HepG2 (cell line): ENCODE measurements at regions not wholly inside any gene's neighbourhood (a gene's known extent, or its start where the extent isn't known, plus 50 kb on each side); places are given as distances from the start of the nearest gene placed in this dataset.

ENCODE experiments used
- ATAC-seq: fragments of 200-7000 bp; cut with Tn5 transposase; 3 replicates; pipeline ENCODE4 v1.9.1; 2020; ENCODE audit warnings: mild to moderate bottlenecking, moderate library complexity
- BruUV-seq: library from RNA; stranded (reverse); fragments of 400-500 nt; replicated peaks from 2 replicates; lab custom pipeline; 2021; lab: Mats Ljungman, UMichigan
- CTCF ChIA-PET: fragments of 300-600 bp; formaldehyde crosslinking; extraction: SDS; loops from one replicate; lab custom pipeline; 2021; ENCODE audit warnings: low total read pairs, inconsistent platforms, low intra/inter-chr PET ratio; lab: Yijun Ruan, JAX
- POLR2A ChIA-PET: fragments of 350-600 bp; sonication (Branson Sonifier 250); formaldehyde crosslinking; loops from one replicate; lab custom pipeline; 2020; ENCODE audit warnings: antibody characterized with exemption, inconsistent platforms; lab: Yijun Ruan, JAX
- DNase-seq: peaks from one replicate; pipeline ENCODE4 v3.0.0-alpha.2; 2015; ENCODE audit warnings: low spot score
- FAIRE-seq: peaks from 3 replicates; lab custom pipeline; 2011; peaks lifted over from hg19 to GRCh38; lab: Jason Lieb, UNC
- H2AFZ ChIP-seq: one replicate; pipeline ENCODE4 v1.6.1; 2011; ENCODE audit warnings: low read length, inconsistent platforms
- H3K27ac ChIP-seq: fragments of 300-600 bp; 3 replicates; pipeline ENCODE4 v1.8.0; 2011; ENCODE audit warnings: mixed run types, mild to moderate bottlenecking, mixed read lengths, low read length, inconsistent platforms; ENCODE audit not compliant: insufficient read depth; ENCODE audit errors: extremely low read length
- H3K27me3 ChIP-seq, 2 experiments: fragments of 200-600 bp in 1 of 2; 2 replicates in 1 of 2; 3 replicates in 1 of 2; pipeline versions ENCODE4 v1.6.0 to v1.8.0; 2011; ENCODE audit warnings: low read length in 2 of 2, mild to moderate bottlenecking in 2 of 2, moderate library complexity in 2 of 2, inconsistent platforms in 1 of 2; ENCODE audit not compliant: insufficient read depth in 2 of 2, control insufficient read depth in 1 of 2
- H3K36me3 ChIP-seq, 2 experiments: fragments of 200-600 bp in 1 of 2; replicated peaks in 1 of 2; 2 replicates in 1 of 2; 3 replicates in 1 of 2; pipeline versions ENCODE4 v1.5.1 to v1.8.0; 2011; ENCODE audit warnings: low read length in 2 of 2, inconsistent platforms in 1 of 2; ENCODE audit not compliant: insufficient read depth in 2 of 2, control insufficient read depth in 1 of 2
- H3K4me1 ChIP-seq: 2 replicates; pipeline ENCODE4 v1.5.1; 2012; ENCODE audit warnings: low read length, inconsistent platforms; ENCODE audit not compliant: insufficient read depth
- H3K4me2 ChIP-seq: 2 replicates; pipeline ENCODE4 v1.6.0; 2011; ENCODE audit warnings: low read depth, low read length, inconsistent platforms
- H3K4me3 ChIP-seq, 3 experiments: fragments of 200-600 bp in 1 of 3; sonication (generic), shearing (Covaris generic) in 1 of 3; replicated peaks in 1 of 3; 2 replicates each; pipeline ENCODE4 v1.5.1; 2011 to 2016; ENCODE audit warnings: low read length in 3 of 3, inconsistent platforms in 2 of 3, low read depth in 2 of 3, mild to moderate bottlenecking in 2 of 3, control low read depth in 1 of 3, mixed read lengths in 1 of 3; ENCODE audit not compliant: insufficient read depth in 1 of 3
- H3K79me2 ChIP-seq: one replicate; pipeline ENCODE4 v1.6.1; 2011; ENCODE audit warnings: low read length, inconsistent platforms; ENCODE audit not compliant: insufficient read depth
- H3K9ac ChIP-seq: 2 replicates; pipeline ENCODE4 v1.6.0; 2011; ENCODE audit warnings: mild to moderate bottlenecking, low read depth, low read length, inconsistent platforms; ENCODE audit not compliant: insufficient read depth
- H3K9me3 ChIP-seq: 2 replicates; pipeline ENCODE4 v1.5.1; 2012; ENCODE audit warnings: mild to moderate bottlenecking, low read length
- H4K20me1 ChIP-seq: 2 replicates; pipeline ENCODE4 v1.6.0; 2011; ENCODE audit warnings: inconsistent platforms, mild to moderate bottlenecking, low read length, moderate library complexity; ENCODE audit not compliant: insufficient read depth
- AGO2 ChIP-seq: fragments of 200-400 bp; formaldehyde crosslinking; optimal IDR thresholded peaks from 2 replicates; pipeline ENCODE3; 2017; ENCODE audit warnings: mild to moderate bottlenecking, low read depth, low read length, moderate library complexity
- CEBPB ChIP-seq: IDR thresholded peaks from 2 replicates; pipeline ENCODE4 v1.6.1; 2011; ENCODE audit warnings: low read depth, low read length, improper control_type of control experiment, borderline replicate concordance
- CERS6 ChIP-seq: sonication (generic); formaldehyde crosslinking; IDR thresholded peaks from 2 replicates; pipeline ENCODE4 v1.5.0; 2020; ENCODE audit warnings: missing genetic modification reagents
- KAT2B ChIP-seq: fragments of 150-350 bp; IDR thresholded peaks from 2 replicates; pipeline ENCODE4 v1.6.1; 2014; ENCODE audit warnings: low read depth, low read length, borderline replicate concordance
- KDM5B ChIP-seq: sonication (generic); formaldehyde crosslinking; IDR thresholded peaks from 2 replicates; pipeline ENCODE4 v1.4.0; 2020; ENCODE audit warnings: missing genetic modification reagents, mild to moderate bottlenecking, borderline replicate concordance
- MTA1 ChIP-seq: sonication (generic); formaldehyde crosslinking; IDR thresholded peaks from 2 replicates; pipeline ENCODE4 v1.4.0; 2020; ENCODE audit warnings: missing genetic modification reagents, mild to moderate bottlenecking, borderline replicate concordance
- NFIB ChIP-seq: sonication (generic); formaldehyde crosslinking; IDR thresholded peaks from 2 replicates; pipeline ENCODE4 v1.9.0; 2021; ENCODE audit warnings: missing genetic modification reagents, mild to moderate bottlenecking, borderline replicate concordance
- POLR2A ChIP-seq, 2 experiments: IDR thresholded peaks; 2 replicates each; pipeline ENCODE4 v1.6.1; 2011; ENCODE audit warnings: low read depth in 2 of 2, low read length in 2 of 2, mild to moderate bottlenecking in 1 of 2, moderate library complexity in 1 of 2; ENCODE audit not compliant: insufficient read depth in 1 of 2
- ZNF343 ChIP-seq: sonication (generic); formaldehyde crosslinking; IDR thresholded peaks from 2 replicates; pipeline ENCODE4 v1.4.0; 2020; ENCODE audit warnings: mild to moderate bottlenecking, missing genetic modification reagents
- WGBS: methylation state at CpG from one replicate; pipeline ENCODE4 v1.1.6; 2017; ENCODE audit warnings: low lambda C conversion rate; 5-methylcytosine and 5-hydroxymethylcytosine counted together
- in situ Hi-C: cut with HindIII; loops from 2 replicates; pipeline ENCODE4 v1.10.0; 2017; ENCODE audit warnings: low pct_unique_long_range_greater_than_20kb; ENCODE audit not compliant: extremely low pct_ligation_motif_present
- intact Hi-C: fragments of 100-400 bp; cut with micrococcal nuclease; formaldehyde crosslinking; loops from one replicate; pipeline ENCODE4 v1.10.0; 2022; ENCODE audit not compliant: unreplicated experiment
- TF ChIP-seq, protein P1 (sequence below): sonication (generic); formaldehyde crosslinking; IDR thresholded peaks from 2 replicates; pipeline ENCODE4 v1.5.1; 2020; ENCODE audit warnings: mild to moderate bottlenecking, missing genetic modification reagents, borderline replicate concordance

DNA sequence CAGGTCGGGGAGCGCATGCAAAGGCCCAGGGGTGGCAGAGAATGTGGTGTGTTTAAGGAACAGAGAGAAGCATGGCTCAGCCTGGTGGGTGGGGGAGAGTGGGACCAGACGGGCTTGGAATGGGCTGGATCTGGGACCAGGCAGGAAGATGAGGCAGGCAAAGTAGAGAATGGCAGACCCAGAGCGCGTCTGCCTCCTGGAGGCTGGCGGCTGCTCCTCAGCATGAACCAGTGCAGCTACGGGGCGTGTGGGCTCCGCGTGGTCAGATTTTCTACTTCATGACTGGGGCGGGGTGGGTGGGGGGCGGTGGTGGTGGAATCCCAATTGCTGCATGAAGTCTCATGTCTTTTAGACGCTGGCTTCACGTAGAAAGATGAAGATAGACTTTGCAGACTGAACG, 135.6 kb downstream of the TFAP2C start:
- Histone ChIP-seq H3K9ac (no peak overlapping the region), H4K20me1 (no peaks in the 10 kb centered on the region), H3K79me2 (no peaks in the 10 kb centered on the region), H3K27me3 (peaks cover 0 to 3% of the 10 kb centered on the region in 2 experiments; a peak in 2 of 5 replicates), H3K4me1 (no peaks in the 10 kb centered on the region), H3K4me3 (no peak overlapping the region), H3K27ac (no peak overlapping the region), H3K9me3 (no peaks in the 10 kb centered on the region), H3K36me3 (no peaks in the 10 kb centered on the region), H3K4me2 (no peak overlapping the region), H2AFZ (no peak overlapping the region)
- in situ Hi-C loops, result no loop called here
- DNase-seq (no peak), FAIRE-seq (no peak), ATAC-seq (no peak)
- BruUV-seq, result no TSS peak
- TF ChIP-seq KDM5B (CRISPR knock-in tag) (no peak), NFIB (no peak)
- WGBS, result 40% methylated on average over 12 of the region's 15 CpGs
- ChIA-PET CTCF (no interaction called here), POLR2A (no interaction called here)
- intact Hi-C loops, result no loop called here

DNA sequence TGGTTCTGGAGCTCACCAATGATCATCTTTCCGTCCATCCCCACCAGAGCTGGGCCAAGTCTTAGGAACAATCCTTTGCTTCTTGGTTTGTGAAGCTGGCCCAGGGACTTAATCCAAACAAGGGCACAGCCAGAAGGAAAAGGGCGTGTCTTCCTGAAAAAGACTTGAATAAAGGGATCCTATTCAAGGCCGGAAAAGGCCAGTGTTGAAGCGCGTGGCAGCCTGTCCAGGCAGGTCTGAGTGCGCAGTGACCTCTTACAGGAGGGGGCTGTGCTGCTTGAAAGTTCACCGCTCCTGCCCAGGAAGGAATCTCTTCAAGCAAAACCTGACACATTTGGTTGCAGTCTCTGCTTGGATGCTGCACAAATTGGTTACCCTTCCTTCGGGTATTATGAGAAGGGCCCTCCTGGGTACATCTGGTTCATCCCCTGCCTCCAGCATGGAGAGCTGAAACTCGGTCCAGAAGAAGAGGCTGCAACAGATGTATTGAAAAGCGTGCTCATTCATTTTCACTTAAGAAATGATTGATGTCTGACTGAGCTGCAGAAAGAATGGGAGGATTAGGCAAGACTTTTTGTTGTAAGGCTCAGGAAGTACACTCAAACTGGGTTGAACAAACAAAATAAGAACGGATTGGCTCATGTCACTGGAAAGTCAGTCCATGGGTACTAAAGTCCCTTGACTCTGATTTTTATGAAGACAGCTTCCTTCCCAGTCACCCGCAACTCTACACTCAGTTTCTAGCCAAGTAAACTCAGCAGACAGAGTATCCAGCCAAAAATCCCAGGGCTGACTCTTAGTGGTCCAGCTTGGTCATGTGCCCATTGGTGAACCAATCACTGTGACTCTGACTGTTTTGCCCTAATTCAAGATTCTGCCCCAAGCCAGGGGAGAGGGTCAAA, 136.3 kb downstream of the TFAP2C start:
- H3K9me3 ChIP-seq, result no peaks in the 10 kb centered on the region
- H3K4me3 ChIP-seq, result no peak overlapping the region
- in situ Hi-C loops (no loop called here), intact Hi-C loops (no loop called here)
- no peaks in the 10 kb centered on the region for H3K36me3 ChIP-seq
- H3K27ac ChIP-seq, result no peak overlapping the region
- no peaks in the 10 kb centered on the region; a peak in 2 of 5 replicates for H3K27me3 ChIP-seq
- POLR2A ChIA-PET, result no interaction called here
- FAIRE-seq, result peak; percentile 4
- CTCF ChIA-PET, result no interaction called here
- H2AFZ ChIP-seq, result no peak overlapping the region
- no peak for ATAC-seq
- BruUV-seq, result no TSS peak
- no peak overlapping the region for H3K9ac ChIP-seq
- H3K4me2 ChIP-seq, result no peak overlapping the region
- no peaks in the 10 kb centered on the region for H4K20me1 ChIP-seq
- H3K4me1 ChIP-seq, result no peaks in the 10 kb centered on the region
- H3K79me2 ChIP-seq, result no peaks in the 10 kb centered on the region
- no peak for DNase-seq
- 35% methylated on average over 12 of the region's 12 CpGs for WGBS
- no peak for TF ChIP-seq POLR2A (IDR thresholded peaks at IDR 0.05; ENCODE audit: insufficient read depth in 1 of 2, low read depth in 2 of 2, low read length in 2 of 2)
- no peak for TF ChIP-seq AGO2
- TF ChIP-seq KAT2B, result no peak
- no peak for TF ChIP-seq MTA1 (CRISPR knock-in tag)
- no peak for TF ChIP-seq CEBPB
- TF ChIP-seq, protein P1, sequence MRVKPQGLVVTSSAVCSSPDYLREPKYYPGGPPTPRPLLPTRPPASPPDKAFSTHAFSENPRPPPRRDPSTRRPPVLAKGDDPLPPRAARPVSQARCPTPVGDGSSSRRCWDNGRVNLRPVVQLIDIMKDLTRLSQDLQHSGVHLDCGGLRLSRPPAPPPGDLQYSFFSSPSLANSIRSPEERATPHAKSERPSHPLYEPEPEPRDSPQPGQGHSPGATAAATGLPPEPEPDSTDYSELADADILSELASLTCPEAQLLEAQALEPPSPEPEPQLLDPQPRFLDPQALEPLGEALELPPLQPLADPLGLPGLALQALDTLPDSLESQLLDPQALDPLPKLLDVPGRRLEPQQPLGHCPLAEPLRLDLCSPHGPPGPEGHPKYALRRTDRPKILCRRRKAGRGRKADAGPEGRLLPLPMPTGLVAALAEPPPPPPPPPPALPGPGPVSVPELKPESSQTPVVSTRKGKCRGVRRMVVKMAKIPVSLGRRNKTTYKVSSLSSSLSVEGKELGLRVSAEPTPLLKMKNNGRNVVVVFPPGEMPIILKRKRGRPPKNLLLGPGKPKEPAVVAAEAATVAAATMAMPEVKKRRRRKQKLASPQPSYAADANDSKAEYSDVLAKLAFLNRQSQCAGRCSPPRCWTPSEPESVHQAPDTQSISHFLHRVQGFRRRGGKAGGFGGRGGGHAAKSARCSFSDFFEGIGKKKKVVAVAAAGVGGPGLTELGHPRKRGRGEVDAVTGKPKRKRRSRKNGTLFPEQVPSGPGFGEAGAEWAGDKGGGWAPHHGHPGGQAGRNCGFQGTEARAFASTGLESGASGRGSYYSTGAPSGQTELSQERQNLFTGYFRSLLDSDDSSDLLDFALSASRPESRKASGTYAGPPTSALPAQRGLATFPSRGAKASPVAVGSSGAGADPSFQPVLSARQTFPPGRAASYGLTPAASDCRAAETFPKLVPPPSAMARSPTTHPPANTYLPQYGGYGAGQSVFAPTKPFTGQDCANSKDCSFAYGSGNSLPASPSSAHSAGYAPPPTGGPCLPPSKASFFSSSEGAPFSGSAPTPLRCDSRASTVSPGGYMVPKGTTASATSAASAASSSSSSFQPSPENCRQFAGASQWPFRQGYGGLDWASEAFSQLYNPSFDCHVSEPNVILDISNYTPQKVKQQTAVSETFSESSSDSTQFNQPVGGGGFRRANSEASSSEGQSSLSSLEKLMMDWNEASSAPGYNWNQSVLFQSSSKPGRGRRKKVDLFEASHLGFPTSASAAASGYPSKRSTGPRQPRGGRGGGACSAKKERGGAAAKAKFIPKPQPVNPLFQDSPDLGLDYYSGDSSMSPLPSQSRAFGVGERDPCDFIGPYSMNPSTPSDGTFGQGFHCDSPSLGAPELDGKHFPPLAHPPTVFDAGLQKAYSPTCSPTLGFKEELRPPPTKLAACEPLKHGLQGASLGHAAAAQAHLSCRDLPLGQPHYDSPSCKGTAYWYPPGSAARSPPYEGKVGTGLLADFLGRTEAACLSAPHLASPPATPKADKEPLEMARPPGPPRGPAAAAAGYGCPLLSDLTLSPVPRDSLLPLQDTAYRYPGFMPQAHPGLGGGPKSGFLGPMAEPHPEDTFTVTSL, result no peak
- TF ChIP-seq CERS6 (CRISPR knock-in tag), result no peak
- TF ChIP-seq ZNF343 (CRISPR knock-in tag), result no peak
